ENCODE measurements at regions not wholly inside any gene's neighbourhood (a gene's known extent, or its start where the extent isn't known, plus 50 kb on each side); places are given as distances from the start of the nearest gene placed in this dataset.

- TF ChIP-seq CTCF (IDR thresholded peaks at IDR 0.05) (no peak), POLR2A (IDR thresholded peaks at IDR 0.05) (no peak)
Observed at GRCh38 chr2:205883965-205884364, 201.7 kb downstream of the NRP2 start.
